ENCODE measurements at regions not wholly inside any gene's neighbourhood (a gene's known extent, or its start where the extent isn't known, plus 50 kb on each side); places are given as distances from the start of the nearest gene placed in this dataset.
A peak's percentile ranks its signal among the peaks of the same experiment; 100 is the strongest.

- no peaks in the 10 kb centered on the region for H4K20me1 ChIP-seq (replicated peaks in 1 of 2; ENCODE audit: control insufficient read depth in 1 of 2, insufficient read depth in 2 of 2, low read length in 2 of 2)
- no peaks in the 10 kb centered on the region for H3K79me1 ChIP-seq (ENCODE audit: low read depth, low read length)
- H2AFZ ChIP-seq (ENCODE audit: low read length): peak overlapping the region; percentile 66; the same call in 1 of the 2 replicates
- no peak for FAIRE-seq
- no peak overlapping the region for H3K27ac ChIP-seq (ENCODE audit: low read depth, low read length)
- H3K23me2 ChIP-seq (ENCODE audit: low read depth, low read length): no peaks in the 10 kb centered on the region
- H3K36me3 ChIP-seq (ENCODE audit: control insufficient read depth in 2 of 4, insufficient read depth in 4 of 4, low read length in 3 of 4): no peaks in the 10 kb centered on the region
- H2BK20ac ChIP-seq (ENCODE audit: low read length): no peak overlapping the region
- no peak overlapping the region for H2BK120ac ChIP-seq (replicated peaks; ENCODE audit: low read depth, low read length)
- no peak for DNase-seq (ENCODE audit: low read depth in 1 of 2, low spot score in 2 of 2)
- H2BK12ac ChIP-seq (ENCODE audit: low read depth, low read length): no peak overlapping the region
- H3K4me3 ChIP-seq (ENCODE audit: extremely low read depth in 1 of 4, insufficient read depth in 2 of 4, low read depth in 3 of 4, low read length in 4 of 4): no peak overlapping the region
- no peak overlapping the region for H2BK5ac ChIP-seq (ENCODE audit: low read depth, low read length)
- H3K4me1 ChIP-seq (replicated peaks in 1 of 4; ENCODE audit: control insufficient read depth in 3 of 4, insufficient read depth in 4 of 4, low read length in 3 of 4): no peaks in the 10 kb centered on the region
- no peak overlapping the region for H3K4ac ChIP-seq (replicated peaks; ENCODE audit: insufficient read length, low read depth, low read length)
- no peak overlapping the region for H2BK15ac ChIP-seq (ENCODE audit: low read length)
- H3K56ac ChIP-seq (replicated peaks; ENCODE audit: insufficient read length, low read depth, low read length): no peak overlapping the region
- no peak overlapping the region for H2AK5ac ChIP-seq (ENCODE audit: low read depth, low read length)
- POLR2A ChIA-PET (ENCODE audit: partially characterized antibody): no interaction called here
- CTCF ChIA-PET (ENCODE audit: partially characterized antibody): interaction anchor here (1.4 to 2.2 kb wide), 3 partner anchors 16 to 36 kb away, joined by 3 to 6 read pairs (median 5); no protein-coding TSS in a partner anchor
- H4K8ac ChIP-seq (ENCODE audit: extremely low read depth, insufficient read depth, low read length): no peak overlapping the region
- no peaks in the 10 kb centered on the region for H3K79me2 ChIP-seq (ENCODE audit: control insufficient read depth in 1 of 2, insufficient read depth in 2 of 2, low read length in 2 of 2)
- H3K4me2 ChIP-seq (ENCODE audit: insufficient read depth in 1 of 2, low read depth in 2 of 2, low read length in 2 of 2): no peak overlapping the region
- no peak overlapping the region for H3K9ac ChIP-seq (replicated peaks in 1 of 4; ENCODE audit: extremely low read depth in 1 of 4, low read depth in 3 of 4, low read length in 3 of 4)
- no peak overlapping the region for H4K91ac ChIP-seq (replicated peaks; ENCODE audit: insufficient read length, low read length)
- no peak overlapping the region for H3K23ac ChIP-seq (ENCODE audit: insufficient read length)
- no peaks in the 10 kb centered on the region for H3K9me3 ChIP-seq (ENCODE audit: insufficient read depth in 2 of 2, low read depth in 1 of 2, low read length in 1 of 2)
- H3K18ac ChIP-seq (ENCODE audit: extremely low read depth, low read length): no peak overlapping the region
- no peak overlapping the region for H3K14ac ChIP-seq (ENCODE audit: insufficient read length)
- no peak for TF ChIP-seq SIRT6 (IDR thresholded peaks at IDR 0.05; ENCODE audit: low read length)
- TF ChIP-seq E2F6 (IDR thresholded peaks at IDR 0.05): no peak
- TF ChIP-seq USF2 (IDR thresholded peaks at IDR 0.05; ENCODE audit: low read length): no peak
- peak in 1 of 2 experiments; percentile 7; a peak in 1 of 4 replicates for TF ChIP-seq RAD21 (IDR thresholded peaks at IDR 0.05 in 1 of 2, conservative IDR thresholded peaks at IDR 0.05 in 1 of 2; ENCODE audit: low read depth in 2 of 2, low read length in 2 of 2)
- TF ChIP-seq CTCF (IDR thresholded peaks at IDR 0.05; ENCODE audit: control extremely low read depth in 1 of 3, insufficient read depth in 1 of 3, low read depth in 1 of 3, low read length in 3 of 3): peak in 1 of 3 experiments; percentile 9; a peak in 1 of 4 replicates
- no peak for TF ChIP-seq NRF1 (IDR thresholded peaks at IDR 0.05; ENCODE audit: low read depth, low read length)
- no peak for TF ChIP-seq SP4 (IDR thresholded peaks at IDR 0.05; ENCODE audit: low read length)
- no peak for TF ChIP-seq RFX5 (IDR thresholded peaks at IDR 0.05; ENCODE audit: borderline replicate concordance, low read depth, low read length)
- no peaks in the 10 kb centered on the region for H3K27me3 ChIP-seq (replicated peaks in 1 of 4; ENCODE audit: control insufficient read depth in 3 of 4, extremely low read depth in 1 of 4, insufficient read depth in 3 of 4, low read length in 3 of 4)
- no peak overlapping the region for H4K5ac ChIP-seq (ENCODE audit: insufficient read length, low read depth, low read length)
These were observed 223.0 kb downstream of the NSUN3 start for GRCh38 chr3:94285872-94286271.

All from H1 (cell line).